Putamen (tissue), 1 donor: ENCODE measurements at regions not wholly inside any gene's neighbourhood (a gene's known extent, or its start where the extent isn't known, plus 50 kb on each side); places are given as distances from the start of the nearest gene placed in this dataset.
A peak's percentile ranks its signal among the peaks of the same experiment; 100 is the strongest.
"Not testable (repeated sequence)": the region's sequence is repeated elsewhere in the genome, so short reads cannot be mapped to it uniquely, and the experiment has no call there.

ENCODE experiments used
- DNase-seq: peaks from one replicate; pipeline ENCODE4 v3.0.0-alpha.2; 2016; ENCODE audit warnings: low spot score

- not testable (repeated sequence) for DNase-seq
Measured at GRCh38 chr20:30660982-30661381, 596.5 kb upstream of the DEFB115 start.

DNA sequence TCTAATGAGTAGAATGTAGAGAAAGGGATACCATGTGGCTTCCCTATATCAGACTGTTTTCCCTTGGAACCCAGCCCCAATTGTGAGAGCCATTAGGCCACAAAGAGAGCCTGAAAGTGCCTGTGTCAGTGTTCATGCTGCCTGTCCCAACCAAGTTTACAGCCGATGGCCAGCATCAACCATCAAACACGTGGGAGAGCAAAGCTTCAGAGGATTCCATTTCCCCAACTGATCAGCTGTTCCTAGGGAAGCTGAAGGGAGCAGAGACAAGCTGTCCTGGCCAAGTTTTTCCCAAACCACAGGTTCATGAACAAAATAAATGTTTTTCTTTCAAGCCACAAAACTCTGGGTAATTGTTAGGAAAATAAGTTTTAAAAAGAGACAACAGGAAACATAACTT is 589.0 kb upstream of the DEFB115 start:
- not testable (repeated sequence) for DNase-seq

DNA sequence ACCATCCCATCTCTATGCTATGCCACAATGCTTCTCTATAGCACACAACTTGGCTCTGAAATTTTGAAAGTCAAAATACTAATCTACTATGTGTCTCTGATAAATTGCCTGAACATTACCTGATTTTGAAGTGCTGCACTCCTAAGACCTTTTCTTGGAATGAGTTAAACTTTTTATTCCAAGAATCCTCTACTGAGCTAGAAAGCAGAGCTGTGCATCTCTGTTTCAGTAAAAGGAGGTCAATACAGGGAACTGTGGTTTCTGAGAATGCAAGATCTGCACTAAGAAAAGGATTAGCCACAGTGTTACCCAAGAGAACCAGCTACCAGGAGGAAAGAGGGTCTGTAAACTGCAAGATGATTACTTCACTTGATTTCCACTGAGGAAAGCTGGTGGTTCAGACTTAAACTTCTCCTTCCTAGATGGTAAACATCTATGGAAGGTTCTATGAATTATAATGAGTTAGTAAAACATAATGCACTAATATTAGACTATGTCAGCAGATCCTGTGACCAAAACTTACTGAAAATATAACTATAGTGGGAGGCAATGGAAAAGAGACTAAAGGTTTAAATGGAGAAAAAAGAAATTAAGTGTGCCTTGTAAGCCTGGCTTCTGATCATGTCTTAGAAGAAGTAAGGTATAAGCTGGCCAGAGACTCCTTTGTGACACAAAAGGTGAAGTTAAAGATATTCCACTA is 588.0 kb upstream of the DEFB115 start:
- DNase-seq = not testable (repeated sequence)

GRCh38 chr20:30671120-30671519 is 586.3 kb upstream of the DEFB115 start:
- DNase-seq = not testable (repeated sequence)

DNA sequence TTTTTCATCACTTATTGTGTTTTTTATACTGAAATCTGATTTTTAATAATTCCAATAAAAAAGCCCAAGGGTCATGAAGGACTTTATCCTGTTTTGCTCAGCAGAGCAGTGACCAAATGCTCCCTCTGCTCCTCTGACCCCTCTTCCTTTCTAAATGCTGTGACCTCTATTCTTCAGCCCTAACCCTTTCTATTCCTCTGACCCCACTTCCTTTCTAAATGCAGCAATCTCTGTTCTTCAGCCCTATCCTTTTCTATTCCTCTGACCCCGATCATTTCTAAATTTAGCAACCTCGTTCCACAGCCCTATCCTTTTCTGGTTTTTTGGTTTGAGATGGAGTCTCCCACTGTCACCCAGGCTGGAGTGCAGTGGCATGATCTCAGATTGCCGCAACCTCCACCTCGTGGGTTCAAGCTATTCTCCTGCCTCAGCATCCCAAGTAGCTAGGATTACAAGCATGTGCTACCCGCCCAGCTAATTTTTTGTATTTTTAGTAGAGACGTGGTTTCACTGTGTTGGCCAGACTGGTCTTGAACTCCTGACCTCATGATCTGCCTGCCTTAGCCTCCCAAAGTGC is 581.4 kb upstream of the DEFB115 start:
- not testable (repeated sequence) for DNase-seq

DNA sequence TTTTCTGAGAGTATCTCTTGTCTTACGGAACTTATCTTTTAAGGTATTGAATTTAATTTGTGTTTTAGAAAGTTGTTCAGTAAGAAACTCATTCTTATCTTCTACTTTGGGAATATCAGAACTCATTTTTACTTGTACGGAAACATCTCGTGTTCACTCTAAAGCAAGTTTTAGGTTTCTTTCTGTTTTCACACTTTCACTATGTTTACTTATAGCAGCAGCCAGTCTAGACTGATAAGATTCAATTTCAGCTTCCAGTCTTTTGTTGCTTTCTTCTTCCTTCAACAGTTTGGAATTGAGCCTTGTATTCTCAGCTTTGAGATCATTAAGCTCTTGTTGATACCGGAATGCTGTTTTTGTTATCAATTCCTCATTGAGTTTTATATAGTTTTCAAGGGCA is 575.2 kb upstream of the DEFB115 start:
- DNase-seq = not testable (repeated sequence)

DNA sequence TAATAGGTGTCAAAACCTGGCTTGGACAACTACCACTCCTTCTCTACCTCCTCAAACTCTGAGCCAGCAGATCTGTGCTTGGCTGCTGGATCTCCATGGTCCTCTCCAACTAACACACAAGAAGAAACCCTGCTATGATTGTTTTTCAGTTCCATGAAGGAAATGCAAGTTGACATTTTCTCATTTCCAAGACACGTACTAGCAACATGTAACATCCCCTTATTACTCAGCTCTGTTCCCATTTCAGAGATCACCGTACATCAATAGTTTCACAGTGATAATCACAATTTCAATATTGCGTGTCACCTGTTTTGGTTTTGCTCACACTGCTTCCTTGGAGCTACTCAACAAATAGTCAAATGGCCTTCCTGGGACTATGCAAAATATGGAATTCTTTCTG is 544.6 kb upstream of the DEFB115 start:
- DNase-seq = not testable (repeated sequence)

DNA sequence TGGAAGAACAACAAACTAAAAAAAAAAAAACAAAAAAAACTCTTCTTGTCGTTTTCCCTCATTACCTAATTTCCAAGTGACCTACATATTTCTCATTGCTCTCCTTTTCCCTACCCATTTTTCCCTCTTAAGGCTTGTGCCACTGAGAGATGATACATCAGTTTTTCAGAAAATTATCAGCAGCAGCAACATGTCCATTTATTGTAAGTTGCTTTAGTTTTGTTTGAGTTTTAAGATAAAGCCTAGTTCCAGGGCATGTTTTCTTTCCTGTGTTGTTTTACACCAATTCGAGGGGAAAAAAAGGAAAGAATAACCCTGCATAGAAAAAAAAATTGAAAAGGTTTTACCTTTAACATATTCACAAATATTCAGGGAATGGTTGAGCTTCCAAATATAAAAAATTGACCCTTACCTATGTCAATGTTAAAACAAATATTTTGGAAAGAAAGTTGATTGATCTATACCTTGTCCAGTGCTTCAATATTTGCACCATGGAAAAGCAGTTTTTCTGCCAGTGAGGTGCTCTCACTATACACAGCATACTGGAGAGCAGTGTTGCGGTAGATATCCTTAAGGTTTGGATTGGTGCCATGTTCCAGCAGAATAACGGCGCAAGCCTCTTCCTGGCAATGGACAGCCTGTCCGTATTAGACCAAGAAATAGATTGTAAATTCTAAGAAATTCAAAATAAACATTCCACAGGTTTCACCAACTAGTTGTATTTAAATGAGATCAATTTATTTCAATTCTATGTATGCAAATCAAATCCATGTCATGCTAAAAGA is 537.9 kb upstream of the DEFB115 start:
- not testable (repeated sequence) for DNase-seq

- DNase-seq = not testable (repeated sequence)
Measured at GRCh38 chr20:30723511-30723910, 534.0 kb upstream of the DEFB115 start.

DNA sequence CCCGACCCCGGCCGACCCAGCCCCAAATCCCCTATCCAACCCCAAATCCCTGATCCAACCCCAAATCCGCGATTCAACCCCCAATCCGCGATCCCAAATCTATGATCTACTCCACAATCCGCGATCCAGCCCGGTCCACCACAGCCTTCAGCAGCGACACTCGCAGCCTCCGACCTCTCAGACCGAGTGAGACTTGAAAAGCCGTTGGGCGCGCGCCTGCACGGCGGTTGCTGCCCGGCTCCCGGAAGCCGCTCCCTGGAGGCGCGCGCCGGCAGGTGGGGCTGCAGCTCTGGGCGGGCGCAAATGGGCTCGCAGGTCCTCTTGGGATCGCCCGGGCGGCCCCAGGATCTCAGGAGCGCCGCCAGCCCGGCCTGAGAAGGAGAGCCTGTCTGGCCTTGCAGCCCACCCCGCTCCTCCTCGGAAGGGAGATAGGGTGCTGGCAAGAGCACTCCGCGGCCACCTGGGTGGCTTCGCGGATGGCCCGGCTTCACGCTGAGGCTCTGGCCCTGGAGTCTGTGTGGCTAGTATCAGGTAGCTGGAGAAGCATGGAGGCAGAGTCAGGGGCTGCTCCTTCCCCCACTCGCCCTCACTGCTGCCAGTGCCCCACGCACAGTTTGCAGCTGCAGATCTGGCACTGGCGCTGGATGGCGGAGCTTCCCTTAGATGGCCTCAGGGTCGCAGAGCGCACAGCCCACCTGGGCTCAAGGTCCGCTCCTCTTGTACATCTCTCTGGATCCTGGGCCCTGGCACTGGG is 533.4 kb upstream of the DEFB115 start:
- DNase-seq = peak; percentile 6

- not testable (repeated sequence) for DNase-seq
Measured at GRCh38 chr20:30724688-30725074, 532.8 kb upstream of the DEFB115 start.

GRCh38 chr20:30725188-30725587 is 532.3 kb upstream of the DEFB115 start:
- not testable (repeated sequence) for DNase-seq

GRCh38 chr20:30728271-30728885 is 529.1 kb upstream of the DEFB115 start:
- not testable (repeated sequence) for DNase-seq
